MM.1S (cell line): ENCODE measurements at regions not wholly inside any gene's neighbourhood (a gene's known extent, or its start where the extent isn't known, plus 50 kb on each side); places are given as distances from the start of the nearest gene placed in this dataset.

ENCODE experiments used
- EZH2 ChIP-seq: fragments of 300-600 bp; sonication (generic); optimal IDR thresholded peaks from 2 replicates; pipeline ENCODE3; 2017; ENCODE audit warnings: low read depth, mild to moderate bottlenecking, antibody characterized with exemption, low read length, mixed read lengths
- TF ChIP-seq, protein P1 (sequence below): fragments of 300-600 bp; sonication (generic); IDR thresholded peaks from 2 replicates; pipeline ENCODE4 v1.5.1; 2016; ENCODE audit warnings: antibody characterized with exemption, low read length, mixed read lengths

- TF ChIP-seq, protein P1, sequence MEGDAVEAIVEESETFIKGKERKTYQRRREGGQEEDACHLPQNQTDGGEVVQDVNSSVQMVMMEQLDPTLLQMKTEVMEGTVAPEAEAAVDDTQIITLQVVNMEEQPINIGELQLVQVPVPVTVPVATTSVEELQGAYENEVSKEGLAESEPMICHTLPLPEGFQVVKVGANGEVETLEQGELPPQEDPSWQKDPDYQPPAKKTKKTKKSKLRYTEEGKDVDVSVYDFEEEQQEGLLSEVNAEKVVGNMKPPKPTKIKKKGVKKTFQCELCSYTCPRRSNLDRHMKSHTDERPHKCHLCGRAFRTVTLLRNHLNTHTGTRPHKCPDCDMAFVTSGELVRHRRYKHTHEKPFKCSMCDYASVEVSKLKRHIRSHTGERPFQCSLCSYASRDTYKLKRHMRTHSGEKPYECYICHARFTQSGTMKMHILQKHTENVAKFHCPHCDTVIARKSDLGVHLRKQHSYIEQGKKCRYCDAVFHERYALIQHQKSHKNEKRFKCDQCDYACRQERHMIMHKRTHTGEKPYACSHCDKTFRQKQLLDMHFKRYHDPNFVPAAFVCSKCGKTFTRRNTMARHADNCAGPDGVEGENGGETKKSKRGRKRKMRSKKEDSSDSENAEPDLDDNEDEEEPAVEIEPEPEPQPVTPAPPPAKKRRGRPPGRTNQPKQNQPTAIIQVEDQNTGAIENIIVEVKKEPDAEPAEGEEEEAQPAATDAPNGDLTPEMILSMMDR: no peak
- TF ChIP-seq EZH2: no peak
Measured at GRCh38 chrX:87402256-87402655, 115.3 kb upstream of the KLHL4 start.
